Esophagus squamous epithelium (tissue), 4 donors: ENCODE measurements at regions not wholly inside any gene's neighbourhood (a gene's known extent, or its start where the extent isn't known, plus 50 kb on each side); places are given as distances from the start of the nearest gene placed in this dataset.

Experiments used
- CTCF ChIP-seq, 6 experiments: fragments of 450-650 bp in 4 of 6; fragments of 200-600 bp in 2 of 6; sonication (generic) in 2 of 6; IDR thresholded peaks; one replicate each; pipeline ENCODE4 v1.5.1; 2016 to 2019; ENCODE audit warnings: antibody characterized with exemption in 6 of 6, mild to moderate bottlenecking in 4 of 6, moderate library complexity in 4 of 6
- POLR2A ChIP-seq, 4 donors: fragments of 450-650 bp; IDR thresholded peaks; one replicate each; pipeline ENCODE4 v1.6.1; 2017; ENCODE audit warnings: antibody characterized with exemption in 4 of 4, mild to moderate bottlenecking in 4 of 4, moderate library complexity in 3 of 4

GRCh38 chr3:194281306-194281705, 69.8 kb downstream of the CPN2 start:
- TF ChIP-seq CTCF (IDR thresholded peaks at IDR 0.05) (no peak), POLR2A (IDR thresholded peaks at IDR 0.05) (no peak)
